ENCODE measurements at regions not wholly inside any gene's neighbourhood (a gene's known extent, or its start where the extent isn't known, plus 50 kb on each side); places are given as distances from the start of the nearest gene placed in this dataset.

- TF ChIP-seq CTCF (IDR thresholded peaks at IDR 0.05) (no peak), POLR2AphosphoS5 (IDR thresholded peaks at IDR 0.05) (no peak), POLR2A (IDR thresholded peaks at IDR 0.05) (no peak), EP300 (IDR thresholded peaks at IDR 0.05) (no peak)
Observed at GRCh38 chr14:80266930-80267329, 55.6 kb upstream of the DIO2 start.
